ENCODE measurements at regions not wholly inside any gene's neighbourhood (a gene's known extent, or its start where the extent isn't known, plus 50 kb on each side); places are given as distances from the start of the nearest gene placed in this dataset.
A peak's percentile ranks its signal among the peaks of the same experiment; 100 is the strongest.

DNA sequence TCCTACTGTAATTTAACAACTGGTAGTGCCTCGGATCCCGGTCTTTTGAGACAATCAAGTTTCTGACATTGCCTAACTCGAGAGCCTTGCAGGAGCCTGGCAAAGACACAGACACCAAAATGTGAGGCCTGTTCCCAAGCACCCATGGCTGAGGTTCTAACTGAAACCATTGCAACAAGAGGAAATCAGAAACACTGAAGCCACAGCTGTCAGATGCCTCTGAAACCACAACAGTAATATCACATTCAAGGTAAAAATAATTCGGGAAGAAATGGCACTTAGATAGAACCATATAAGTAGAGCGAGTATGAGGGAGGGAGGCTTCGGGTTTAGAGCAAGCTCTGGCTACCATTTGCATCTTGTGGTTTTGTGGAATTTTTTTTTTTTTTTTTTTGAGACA, 285.9 kb downstream of the FBXO15 start:
- Histone ChIP-seq H4K20me1 (ENCODE audit: insufficient read depth, low read length) (no peaks in the 10 kb centered on the region), H3K9me3 (ENCODE audit: insufficient read depth, low read length) (no peaks in the 10 kb centered on the region), H3K4me3 (ENCODE audit: low read length) (no peak overlapping the region), H3K27ac (ENCODE audit: low read length) (no peak overlapping the region), H3K9ac (ENCODE audit: low read length) (no peak overlapping the region), H3K4me1 (ENCODE audit: low read length) (peaks cover 5% of the 10 kb centered on the region; the same call in 1 of the 2 replicates), H3K27me3 (ENCODE audit: low read depth, low read length) (peaks cover 12% of the 10 kb centered on the region; the same call in 1 of the 2 replicates), H2AFZ (ENCODE audit: low read depth, low read length) (no peak overlapping the region), H3K79me2 (ENCODE audit: low read length) (no peaks in the 10 kb centered on the region), H3K36me3 (replicated peaks; ENCODE audit: low read depth, low read length) (no peaks in the 10 kb centered on the region), H3K4me2 (ENCODE audit: low read length) (0 out of 2 replicates have a peak overlapping the region, but pooled peaks have one; percentile 5)
- TF ChIP-seq, protein P1, sequence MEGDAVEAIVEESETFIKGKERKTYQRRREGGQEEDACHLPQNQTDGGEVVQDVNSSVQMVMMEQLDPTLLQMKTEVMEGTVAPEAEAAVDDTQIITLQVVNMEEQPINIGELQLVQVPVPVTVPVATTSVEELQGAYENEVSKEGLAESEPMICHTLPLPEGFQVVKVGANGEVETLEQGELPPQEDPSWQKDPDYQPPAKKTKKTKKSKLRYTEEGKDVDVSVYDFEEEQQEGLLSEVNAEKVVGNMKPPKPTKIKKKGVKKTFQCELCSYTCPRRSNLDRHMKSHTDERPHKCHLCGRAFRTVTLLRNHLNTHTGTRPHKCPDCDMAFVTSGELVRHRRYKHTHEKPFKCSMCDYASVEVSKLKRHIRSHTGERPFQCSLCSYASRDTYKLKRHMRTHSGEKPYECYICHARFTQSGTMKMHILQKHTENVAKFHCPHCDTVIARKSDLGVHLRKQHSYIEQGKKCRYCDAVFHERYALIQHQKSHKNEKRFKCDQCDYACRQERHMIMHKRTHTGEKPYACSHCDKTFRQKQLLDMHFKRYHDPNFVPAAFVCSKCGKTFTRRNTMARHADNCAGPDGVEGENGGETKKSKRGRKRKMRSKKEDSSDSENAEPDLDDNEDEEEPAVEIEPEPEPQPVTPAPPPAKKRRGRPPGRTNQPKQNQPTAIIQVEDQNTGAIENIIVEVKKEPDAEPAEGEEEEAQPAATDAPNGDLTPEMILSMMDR (IDR thresholded peaks at IDR 0.05; ENCODE audit: low read depth, low read length): no peak
- no peak for TF ChIP-seq EZH2phosphoT487 (IDR thresholded peaks at IDR 0.05; ENCODE audit: low read depth)

DNA sequence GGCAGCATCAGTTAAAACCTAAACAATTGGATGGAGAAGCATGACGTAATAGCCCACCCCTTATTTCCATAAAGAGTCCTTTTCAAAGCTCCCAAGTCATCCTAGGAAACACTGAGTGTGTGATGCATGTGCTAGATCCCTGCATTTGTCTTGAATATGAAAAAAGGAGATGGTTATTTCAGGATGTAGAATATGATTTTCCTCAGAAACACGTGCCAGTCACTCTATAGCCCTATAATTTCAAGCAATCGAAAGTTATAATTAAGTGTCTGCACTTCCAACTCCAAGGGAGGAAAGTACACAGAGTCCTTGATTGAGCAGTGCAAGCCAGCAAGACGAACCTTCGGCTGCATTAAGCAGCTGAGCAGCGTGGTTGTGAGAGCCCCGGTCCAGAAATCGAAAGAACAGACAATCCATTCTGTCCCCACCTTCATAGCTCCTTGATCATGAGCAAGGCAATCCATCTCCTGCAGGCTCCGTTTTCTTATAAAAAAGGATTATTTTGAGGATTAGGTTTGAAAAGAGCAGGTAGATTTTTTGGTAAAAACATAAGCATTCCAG, 287.7 kb downstream of the FBXO15 start:
- Histone ChIP-seq H3K4me3 (ENCODE audit: low read length) (no peak overlapping the region), H2AFZ (ENCODE audit: low read depth, low read length) (no peak overlapping the region), H3K27ac (ENCODE audit: low read length) (no peak overlapping the region), H3K79me2 (ENCODE audit: low read length) (no peaks in the 10 kb centered on the region), H3K4me2 (ENCODE audit: low read length) (no peak overlapping the region), H4K20me1 (ENCODE audit: insufficient read depth, low read length) (no peaks in the 10 kb centered on the region), H3K9me3 (ENCODE audit: insufficient read depth, low read length) (no peaks in the 10 kb centered on the region), H3K36me3 (replicated peaks; ENCODE audit: low read depth, low read length) (no peaks in the 10 kb centered on the region), H3K27me3 (ENCODE audit: low read depth, low read length) (peaks cover 7% of the 10 kb centered on the region; the same call in 1 of the 2 replicates), H3K9ac (ENCODE audit: low read length) (no peak overlapping the region), H3K4me1 (ENCODE audit: low read length) (peaks cover 5% of the 10 kb centered on the region; the same call in 1 of the 2 replicates)
- TF ChIP-seq EZH2phosphoT487 (IDR thresholded peaks at IDR 0.05; ENCODE audit: low read depth): no peak
- TF ChIP-seq, protein P1 (IDR thresholded peaks at IDR 0.05; ENCODE audit: low read depth, low read length): no peak

DNA sequence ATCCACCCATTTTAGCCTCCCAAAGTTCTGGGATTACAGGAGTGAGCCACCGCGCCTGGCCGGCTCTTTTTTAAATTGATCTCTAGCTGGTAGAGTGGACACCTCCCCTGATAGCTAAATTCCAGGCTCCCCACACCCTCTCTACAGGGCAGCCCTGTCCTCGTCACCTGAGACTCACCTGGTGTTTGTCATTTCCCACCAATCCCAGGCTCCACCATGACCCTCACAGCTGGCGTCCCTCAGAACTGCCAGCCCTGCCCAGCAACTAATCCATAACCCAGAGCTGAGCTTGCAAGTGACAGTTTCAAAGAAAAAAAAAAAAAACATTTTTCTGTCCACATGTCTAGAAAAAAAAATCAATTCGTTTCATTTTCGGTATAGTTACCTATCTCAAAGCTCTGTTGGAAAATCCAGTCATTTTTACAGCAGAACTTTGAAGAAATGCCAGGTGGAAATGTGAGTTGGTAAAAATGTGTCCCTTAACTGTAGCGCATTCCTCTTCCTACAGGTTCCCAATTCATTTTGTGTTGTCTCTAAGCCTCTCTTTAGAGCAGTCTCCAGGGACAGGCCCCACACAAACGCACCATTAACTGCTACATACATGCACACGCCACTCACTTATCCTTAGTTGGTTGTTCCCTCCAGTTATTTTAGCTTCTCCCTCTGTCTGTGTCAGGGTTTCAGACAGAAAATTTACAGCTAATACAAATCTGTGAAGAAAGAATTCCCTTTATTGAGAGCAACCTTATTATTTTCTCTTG, 294.7 kb downstream of the FBXO15 start:
- Histone ChIP-seq H3K27me3 (ENCODE audit: low read depth, low read length) (0 out of 2 replicates have a peak, but pooled peaks cover 3% of the 10 kb centered on the region), H3K79me2 (ENCODE audit: low read length) (no peaks in the 10 kb centered on the region), H3K27ac (ENCODE audit: low read length) (no peak overlapping the region), H4K20me1 (ENCODE audit: insufficient read depth, low read length) (no peaks in the 10 kb centered on the region), H3K4me3 (ENCODE audit: low read length) (no peak overlapping the region), H3K9ac (ENCODE audit: low read length) (no peak overlapping the region), H2AFZ (ENCODE audit: low read depth, low read length) (no peak overlapping the region), H3K4me2 (ENCODE audit: low read length) (no peak overlapping the region), H3K36me3 (replicated peaks; ENCODE audit: low read depth, low read length) (no peaks in the 10 kb centered on the region), H3K4me1 (ENCODE audit: low read length) (no peaks in the 10 kb centered on the region; the same call in 1 of the 2 replicates), H3K9me3 (ENCODE audit: insufficient read depth, low read length) (no peaks in the 10 kb centered on the region)
- TF ChIP-seq, protein P1 (IDR thresholded peaks at IDR 0.05; ENCODE audit: low read depth, low read length): no peak
- no peak for TF ChIP-seq EZH2phosphoT487 (IDR thresholded peaks at IDR 0.05; ENCODE audit: low read depth)

DNA sequence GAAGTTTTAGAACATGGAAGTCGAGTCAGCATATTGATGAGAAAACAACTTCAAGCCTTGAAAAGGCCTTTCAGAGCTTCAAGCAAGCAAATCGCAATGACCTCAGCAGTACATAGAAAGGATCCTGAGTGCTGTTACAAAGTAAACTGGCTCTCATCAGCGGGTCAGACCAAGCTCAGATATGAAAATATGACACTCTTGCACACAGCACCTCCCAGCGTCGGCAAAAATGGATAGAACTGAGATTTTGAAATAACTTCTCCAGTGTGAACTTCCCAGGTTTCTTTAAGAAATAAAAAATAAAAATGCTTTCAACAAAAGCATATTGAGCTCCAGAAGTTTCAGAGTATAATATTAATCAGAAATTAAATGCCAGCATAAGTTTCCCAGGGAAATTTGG, 296.9 kb downstream of the FBXO15 start:
- no peak overlapping the region for H3K4me3 ChIP-seq (ENCODE audit: low read length)
- no peaks in the 10 kb centered on the region for H3K9me3 ChIP-seq (ENCODE audit: insufficient read depth, low read length)
- no peaks in the 10 kb centered on the region for H3K79me2 ChIP-seq (ENCODE audit: low read length)
- H4K20me1 ChIP-seq (ENCODE audit: insufficient read depth, low read length): no peaks in the 10 kb centered on the region
- H3K9ac ChIP-seq (ENCODE audit: low read length): no peak overlapping the region
- H3K36me3 ChIP-seq (replicated peaks; ENCODE audit: low read depth, low read length): no peaks in the 10 kb centered on the region
- H3K4me1 ChIP-seq (ENCODE audit: low read length): no peaks in the 10 kb centered on the region; the same call in 1 of the 2 replicates
- TF ChIP-seq EZH2phosphoT487 (IDR thresholded peaks at IDR 0.05; ENCODE audit: low read depth): no peak
- no peak overlapping the region for H3K4me2 ChIP-seq (ENCODE audit: low read length)
- 0 out of 2 replicates have a peak, but pooled peaks cover 3% of the 10 kb centered on the region for H3K27me3 ChIP-seq (ENCODE audit: low read depth, low read length)
- H3K27ac ChIP-seq (ENCODE audit: low read length): no peak overlapping the region
- H2AFZ ChIP-seq (ENCODE audit: low read depth, low read length): no peak overlapping the region

Data from OCI-LY3 (cell line).